ENCODE measurements at regions not wholly inside any gene's neighbourhood (a gene's known extent, or its start where the extent isn't known, plus 50 kb on each side); places are given as distances from the start of the nearest gene placed in this dataset.

- H3K4me1 ChIP-seq (ENCODE audit: control insufficient read depth, insufficient read depth, low read length), result no peaks in the 10 kb centered on the region
- no peak overlapping the region for H3K9ac ChIP-seq (ENCODE audit: low read depth, low read length)
- H3K4me3 ChIP-seq (ENCODE audit: low read depth, low read length), result peak overlapping the region; percentile 41
- no peaks in the 10 kb centered on the region for H3K36me3 ChIP-seq (ENCODE audit: control insufficient read depth, insufficient read depth, low read length)
- no peaks in the 10 kb centered on the region for H3K9me3 ChIP-seq (ENCODE audit: control insufficient read depth, insufficient read depth, low read length)
- H3K27me3 ChIP-seq (ENCODE audit: control insufficient read depth, insufficient read depth, low read length), result peaks cover 40% of the 10 kb centered on the region
These were observed 57.4 kb downstream of the IGLL1 start for GRCh38 chr22:23522623-23523251.

- Histone ChIP-seq H3K27me3 (ENCODE audit: control insufficient read depth, insufficient read depth, low read length) (peaks cover 40% of the 10 kb centered on the region), H3K9me3 (ENCODE audit: control insufficient read depth, insufficient read depth, low read length) (no peaks in the 10 kb centered on the region), H3K9ac (ENCODE audit: low read depth, low read length) (peak overlapping the region; percentile 47), H3K4me1 (ENCODE audit: control insufficient read depth, insufficient read depth, low read length) (no peaks in the 10 kb centered on the region), H3K36me3 (ENCODE audit: control insufficient read depth, insufficient read depth, low read length) (no peaks in the 10 kb centered on the region), H3K4me3 (ENCODE audit: low read depth, low read length) (peak overlapping the region; percentile 51)
These were observed 58.5 kb downstream of the IGLL1 start for GRCh38 chr22:23521441-23522113.

- H3K9ac ChIP-seq (ENCODE audit: low read depth, low read length), result peak overlapping the region; percentile 47
- H3K36me3 ChIP-seq (ENCODE audit: control insufficient read depth, insufficient read depth, low read length), result no peaks in the 10 kb centered on the region
- H3K4me3 ChIP-seq (ENCODE audit: low read depth, low read length), result peak overlapping the region; percentile 51
- H3K9me3 ChIP-seq (ENCODE audit: control insufficient read depth, insufficient read depth, low read length), result no peaks in the 10 kb centered on the region
- peaks cover 38% of the 10 kb centered on the region for H3K27me3 ChIP-seq (ENCODE audit: control insufficient read depth, insufficient read depth, low read length)
- no peaks in the 10 kb centered on the region for H3K4me1 ChIP-seq (ENCODE audit: control insufficient read depth, insufficient read depth, low read length)
These were observed 59.1 kb downstream of the IGLL1 start for GRCh38 chr22:23520863-23521440.

- Histone ChIP-seq H3K27me3 (ENCODE audit: control insufficient read depth, insufficient read depth, low read length) (peaks cover 29% of the 10 kb centered on the region), H3K4me1 (ENCODE audit: control insufficient read depth, insufficient read depth, low read length) (no peaks in the 10 kb centered on the region), H3K4me3 (ENCODE audit: low read depth, low read length) (no peak overlapping the region), H3K36me3 (ENCODE audit: control insufficient read depth, insufficient read depth, low read length) (no peaks in the 10 kb centered on the region), H3K9me3 (ENCODE audit: control insufficient read depth, insufficient read depth, low read length) (no peaks in the 10 kb centered on the region), H3K9ac (ENCODE audit: low read depth, low read length) (no peak overlapping the region)
These were observed 60.5 kb downstream of the IGLL1 start for GRCh38 chr22:23519442-23520157.

GRCh38 chr22:23518376-23519187, 61.5 kb downstream of the IGLL1 start:
- peaks cover 19% of the 10 kb centered on the region for H3K27me3 ChIP-seq (ENCODE audit: control insufficient read depth, insufficient read depth, low read length)
- no peak overlapping the region for H3K4me3 ChIP-seq (ENCODE audit: low read depth, low read length)
- H3K4me1 ChIP-seq (ENCODE audit: control insufficient read depth, insufficient read depth, low read length), result no peaks in the 10 kb centered on the region
- H3K9me3 ChIP-seq (ENCODE audit: control insufficient read depth, insufficient read depth, low read length), result no peaks in the 10 kb centered on the region
- no peak overlapping the region for H3K9ac ChIP-seq (ENCODE audit: low read depth, low read length)
- no peaks in the 10 kb centered on the region for H3K36me3 ChIP-seq (ENCODE audit: control insufficient read depth, insufficient read depth, low read length)

- H3K27me3 ChIP-seq (ENCODE audit: control insufficient read depth, insufficient read depth, low read length), result peaks cover 12% of the 10 kb centered on the region
- H3K36me3 ChIP-seq (ENCODE audit: control insufficient read depth, insufficient read depth, low read length), result no peaks in the 10 kb centered on the region
- H3K4me1 ChIP-seq (ENCODE audit: control insufficient read depth, insufficient read depth, low read length), result no peaks in the 10 kb centered on the region
- no peaks in the 10 kb centered on the region for H3K9me3 ChIP-seq (ENCODE audit: control insufficient read depth, insufficient read depth, low read length)
- no peak overlapping the region for H3K4me3 ChIP-seq (ENCODE audit: low read depth, low read length)
- H3K9ac ChIP-seq (ENCODE audit: low read depth, low read length), result no peak overlapping the region
These were observed 62.2 kb downstream of the IGLL1 start for GRCh38 chr22:23517804-23518375.

GRCh38 chr22:23516304-23516703, 63.8 kb downstream of the IGLL1 start:
- Histone ChIP-seq H3K27me3 (ENCODE audit: control insufficient read depth, insufficient read depth, low read length) (peaks cover 9% of the 10 kb centered on the region), H3K9me3 (ENCODE audit: control insufficient read depth, insufficient read depth, low read length) (no peaks in the 10 kb centered on the region), H3K4me3 (ENCODE audit: low read depth, low read length) (no peak overlapping the region), H3K4me1 (ENCODE audit: control insufficient read depth, insufficient read depth, low read length) (no peaks in the 10 kb centered on the region), H3K9ac (ENCODE audit: low read depth, low read length) (no peak overlapping the region), H3K36me3 (ENCODE audit: control insufficient read depth, insufficient read depth, low read length) (no peaks in the 10 kb centered on the region)

GRCh38 chr22:23514322-23515038, 65.6 kb downstream of the IGLL1 start:
- no peak overlapping the region for H3K9ac ChIP-seq (ENCODE audit: low read depth, low read length)
- H3K36me3 ChIP-seq (ENCODE audit: control insufficient read depth, insufficient read depth, low read length), result no peaks in the 10 kb centered on the region
- no peak overlapping the region for H3K4me3 ChIP-seq (ENCODE audit: low read depth, low read length)
- peaks cover 2% of the 10 kb centered on the region for H3K27me3 ChIP-seq (ENCODE audit: control insufficient read depth, insufficient read depth, low read length)
- no peaks in the 10 kb centered on the region for H3K4me1 ChIP-seq (ENCODE audit: control insufficient read depth, insufficient read depth, low read length)
- no peaks in the 10 kb centered on the region for H3K9me3 ChIP-seq (ENCODE audit: control insufficient read depth, insufficient read depth, low read length)

DNA sequence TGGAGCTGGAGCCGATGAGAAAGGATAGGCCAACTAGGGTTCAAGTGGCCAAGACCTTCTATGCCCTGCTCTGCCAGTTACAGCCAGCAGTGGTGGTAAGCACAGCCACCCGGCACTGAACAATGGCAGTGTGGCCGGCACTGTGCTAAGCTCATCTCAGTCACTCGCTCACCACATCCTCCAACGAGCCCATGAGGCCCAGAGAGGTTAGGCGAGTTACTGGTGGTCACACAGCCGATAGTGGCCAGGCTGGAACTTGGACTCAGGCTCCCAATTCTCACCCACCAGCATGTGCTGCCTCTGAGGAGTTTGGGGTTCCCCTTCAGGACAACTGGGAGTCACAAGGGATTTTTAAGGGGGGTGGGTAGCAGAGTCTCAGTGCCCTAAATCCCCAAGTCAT, 66.4 kb downstream of the IGLL1 start:
- Histone ChIP-seq H3K36me3 (ENCODE audit: control insufficient read depth, insufficient read depth, low read length) (no peaks in the 10 kb centered on the region), H3K9ac (ENCODE audit: low read depth, low read length) (no peak overlapping the region), H3K27me3 (ENCODE audit: control insufficient read depth, insufficient read depth, low read length) (no peaks in the 10 kb centered on the region), H3K9me3 (ENCODE audit: control insufficient read depth, insufficient read depth, low read length) (no peaks in the 10 kb centered on the region), H3K4me3 (ENCODE audit: low read depth, low read length) (no peak overlapping the region), H3K4me1 (ENCODE audit: control insufficient read depth, insufficient read depth, low read length) (no peaks in the 10 kb centered on the region)

- Histone ChIP-seq H3K9ac (ENCODE audit: low read depth, low read length) (no peak overlapping the region), H3K4me3 (ENCODE audit: low read depth, low read length) (no peak overlapping the region), H3K9me3 (ENCODE audit: control insufficient read depth, insufficient read depth, low read length) (no peaks in the 10 kb centered on the region), H3K4me1 (ENCODE audit: control insufficient read depth, insufficient read depth, low read length) (no peaks in the 10 kb centered on the region), H3K27me3 (ENCODE audit: control insufficient read depth, insufficient read depth, low read length) (no peaks in the 10 kb centered on the region), H3K36me3 (ENCODE audit: control insufficient read depth, insufficient read depth, low read length) (no peaks in the 10 kb centered on the region)
These were observed 67.0 kb downstream of the IGLL1 start for GRCh38 chr22:23513133-23513532.
